SK-N-MC (cell line): ENCODE measurements at regions not wholly inside any gene's neighbourhood (a gene's known extent, or its start where the extent isn't known, plus 50 kb on each side); places are given as distances from the start of the nearest gene placed in this dataset.

Experiments
- EZH2 ChIP-seq: fragments of 200-600 bp; sonication (generic); IDR thresholded peaks from one replicate; pipeline ENCODE4 v1.6.1; 2017; ENCODE audit warnings: antibody characterized with exemption
- POLR2AphosphoS5 ChIP-seq: IDR thresholded peaks from 2 replicates; pipeline ENCODE4 v1.6.1; 2012; ENCODE audit warnings: mild to moderate bottlenecking, low read depth, low read length, borderline replicate concordance

- TF ChIP-seq POLR2AphosphoS5 = no peak
- TF ChIP-seq EZH2 = no peak
Observed at GRCh38 chr5:125750861-125751186, 672.4 kb upstream of the GRAMD2B start.
